Tibial nerve (tissue), 3 donors: ENCODE measurements at regions not wholly inside any gene's neighbourhood (a gene's known extent, or its start where the extent isn't known, plus 50 kb on each side); places are given as distances from the start of the nearest gene placed in this dataset.

ENCODE experiments used
- POLR2A ChIP-seq, 2 donors: fragments of 450-650 bp; IDR thresholded peaks; one replicate each; pipeline ENCODE4 v1.6.1; 2017; ENCODE audit warnings: antibody characterized with exemption in 2 of 2, mild to moderate bottlenecking in 2 of 2, moderate library complexity in 2 of 2
- TF ChIP-seq, protein P1 (sequence below), 5 experiments: fragments of 200-600 bp in 3 of 5; fragments of 450-650 bp in 2 of 5; sonication (generic) in 3 of 5; IDR thresholded peaks; one replicate each; pipeline ENCODE4 v1.5.1; 2016 to 2019; ENCODE audit warnings: antibody characterized with exemption in 5 of 5, mild to moderate bottlenecking in 3 of 5, moderate library complexity in 2 of 5

DNA sequence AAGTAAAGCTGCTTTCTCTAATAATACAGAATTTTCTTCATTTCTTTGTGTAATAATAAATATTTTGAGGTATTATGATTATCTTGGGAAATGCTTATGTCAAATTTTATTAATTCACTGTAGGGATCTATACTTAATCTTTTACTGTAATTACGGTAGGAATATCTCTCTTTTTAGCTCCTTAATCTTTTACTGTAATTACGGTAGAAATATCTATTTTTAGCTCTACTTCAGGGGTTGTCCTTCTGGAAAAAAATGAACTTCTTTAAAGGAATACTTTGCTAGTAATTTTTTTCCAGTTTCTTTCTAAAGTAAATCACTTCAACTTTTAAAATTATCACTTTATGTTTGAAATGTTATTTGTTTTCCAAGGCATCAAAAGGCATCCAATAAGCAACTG is 2229.4 kb upstream of the AGA start:
- TF ChIP-seq, protein P1, sequence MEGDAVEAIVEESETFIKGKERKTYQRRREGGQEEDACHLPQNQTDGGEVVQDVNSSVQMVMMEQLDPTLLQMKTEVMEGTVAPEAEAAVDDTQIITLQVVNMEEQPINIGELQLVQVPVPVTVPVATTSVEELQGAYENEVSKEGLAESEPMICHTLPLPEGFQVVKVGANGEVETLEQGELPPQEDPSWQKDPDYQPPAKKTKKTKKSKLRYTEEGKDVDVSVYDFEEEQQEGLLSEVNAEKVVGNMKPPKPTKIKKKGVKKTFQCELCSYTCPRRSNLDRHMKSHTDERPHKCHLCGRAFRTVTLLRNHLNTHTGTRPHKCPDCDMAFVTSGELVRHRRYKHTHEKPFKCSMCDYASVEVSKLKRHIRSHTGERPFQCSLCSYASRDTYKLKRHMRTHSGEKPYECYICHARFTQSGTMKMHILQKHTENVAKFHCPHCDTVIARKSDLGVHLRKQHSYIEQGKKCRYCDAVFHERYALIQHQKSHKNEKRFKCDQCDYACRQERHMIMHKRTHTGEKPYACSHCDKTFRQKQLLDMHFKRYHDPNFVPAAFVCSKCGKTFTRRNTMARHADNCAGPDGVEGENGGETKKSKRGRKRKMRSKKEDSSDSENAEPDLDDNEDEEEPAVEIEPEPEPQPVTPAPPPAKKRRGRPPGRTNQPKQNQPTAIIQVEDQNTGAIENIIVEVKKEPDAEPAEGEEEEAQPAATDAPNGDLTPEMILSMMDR (IDR thresholded peaks at IDR 0.05) = no peak
- TF ChIP-seq POLR2A (IDR thresholded peaks at IDR 0.05) = no peak
